Tibial artery (tissue), 4 donors: ENCODE measurements at regions not wholly inside any gene's neighbourhood (a gene's known extent, or its start where the extent isn't known, plus 50 kb on each side); places are given as distances from the start of the nearest gene placed in this dataset.

ENCODE experiments used
- DNase-seq, 2 donors: peaks; one replicate each; pipeline ENCODE4 v3.0.0-alpha.2; 2019
- H3K27ac ChIP-seq, 2 donors: fragments of 200-600 bp; sonication (generic) in 1 of 2; 1 replicate in 1 of 2; 2 replicates in 1 of 2; pipeline ENCODE4 v1.5.1; 2018 to 2019; ENCODE audit warnings: mild to moderate bottlenecking in 1 of 2
- H3K27me3 ChIP-seq, 2 donors: fragments of 200-600 bp; sonication (generic) in 1 of 2; one replicate each; pipeline versions ENCODE4 v1.5.1 to v1.6.0; 2016 to 2019
- H3K36me3 ChIP-seq, 3 donors: fragments of 200-600 bp; sonication (generic) in 2 of 3; one replicate each; pipeline ENCODE4 v1.5.1; 2016 to 2019; ENCODE audit warnings: mild to moderate bottlenecking in 2 of 3
- H3K4me1 ChIP-seq, 4 donors: fragments of 200-600 bp; sonication (generic) in 2 of 4; 1 replicate in 3 of 4; 2 replicates in 1 of 4; pipeline ENCODE4 v1.5.1; 2016 to 2019
- H3K4me3 ChIP-seq, 2 donors: fragments of 200-600 bp; sonication (generic) in 1 of 2; 1 replicate in 1 of 2; 2 replicates in 1 of 2; pipeline ENCODE4 v1.5.1; 2018 to 2019; ENCODE audit warnings: mild to moderate bottlenecking in 2 of 2
- H3K9me3 ChIP-seq, 3 donors: fragments of 200-600 bp; sonication (generic) in 1 of 3; one replicate each; pipeline ENCODE4 v1.5.1; 2016 to 2019
- CTCF ChIP-seq, 2 experiments: fragments of 200-600 bp in 1 of 2; fragments of 450-650 bp in 1 of 2; IDR thresholded peaks; one replicate each; pipeline ENCODE4 v1.5.1; 2017 to 2019; ENCODE audit warnings: antibody characterized with exemption in 2 of 2, mild to moderate bottlenecking in 1 of 2, moderate library complexity in 1 of 2
- intact Hi-C: fragments of 100-400 bp; cut with DNase I; formaldehyde crosslinking; loops from one replicate; pipeline ENCODE4 v1.15.0; 2023; ENCODE audit warnings: low total_unique reads

DNA sequence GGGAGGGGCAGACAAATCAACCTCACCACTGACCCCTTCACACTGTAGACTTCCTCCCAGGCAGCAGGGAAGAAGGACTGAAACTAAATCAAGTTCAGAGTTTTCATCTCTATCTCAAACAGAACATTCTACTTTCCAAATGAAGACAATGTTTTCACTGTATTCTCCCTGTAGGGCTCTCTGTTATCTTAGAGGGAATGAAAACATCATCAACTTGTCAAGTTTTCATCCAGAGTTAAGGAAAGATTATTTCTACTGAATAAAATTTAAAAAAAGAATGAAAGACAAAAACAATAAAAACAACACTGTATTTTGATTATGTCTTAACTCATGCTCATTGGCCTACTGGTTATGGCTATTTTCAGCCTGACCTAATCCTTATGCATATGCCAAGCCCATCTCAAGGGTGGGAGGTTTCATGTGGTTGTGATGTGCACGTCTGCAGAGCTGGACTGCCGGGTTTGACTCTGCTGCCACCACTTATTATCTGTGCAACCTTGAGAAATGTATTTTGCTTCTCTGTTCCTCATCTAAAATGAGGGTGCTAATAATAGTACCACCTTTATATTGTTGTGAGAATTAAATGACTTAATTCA, 152.0 kb upstream of the AVPR1A start:
- H3K27ac ChIP-seq: peak overlapping the region; percentile 68 to 74

DNA sequence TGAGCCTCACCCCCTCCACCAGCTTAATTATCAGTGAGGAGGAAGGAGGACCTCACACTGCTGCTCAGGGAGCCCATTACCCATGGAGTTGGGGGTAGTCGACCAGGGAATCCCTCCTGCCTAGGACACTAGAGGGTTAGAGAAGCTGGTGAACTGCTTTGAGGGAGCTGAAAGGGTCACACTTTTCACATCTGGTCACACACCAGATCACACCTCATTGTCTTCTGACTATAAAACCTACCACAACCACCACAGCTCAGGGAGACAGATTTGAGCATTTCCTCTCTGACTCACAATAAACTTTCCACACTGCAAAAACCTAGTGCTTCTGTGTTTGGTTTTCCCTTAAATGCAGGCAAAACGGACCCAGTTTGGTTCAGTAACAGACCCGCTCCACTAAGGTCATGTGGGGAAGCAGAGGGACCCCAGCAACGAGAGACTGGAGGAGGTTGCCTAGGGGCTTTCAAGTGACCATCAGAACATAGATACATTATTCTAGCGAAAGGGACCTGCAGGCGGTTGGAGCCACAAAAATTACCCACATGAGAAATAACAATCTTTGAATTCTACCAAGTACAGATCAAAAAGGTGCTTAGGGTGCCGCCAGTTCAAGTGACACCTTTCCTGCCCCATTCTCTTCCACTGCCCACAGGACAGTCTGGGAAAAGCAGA, 151.4 kb upstream of the AVPR1A start:
- no peak for DNase-seq
- H3K9me3 ChIP-seq: no peaks in the 10 kb centered on the region
- H3K36me3 ChIP-seq: no peaks in the 10 kb centered on the region
- no peak overlapping the region for H3K4me3 ChIP-seq
- no peaks in the 10 kb centered on the region for H3K27me3 ChIP-seq
- peaks cover 0 to 67% (median 17%) of the 10 kb centered on the region in 4 donors for H3K4me1 ChIP-seq
- no peak for TF ChIP-seq CTCF (IDR thresholded peaks at IDR 0.05)
- intact Hi-C loops: no loop called here
- H3K27ac ChIP-seq: peak overlapping the region; percentile 68 to 74

More for the DNA sequence above, 152.0 kb upstream of the AVPR1A start:
- TF ChIP-seq CTCF (IDR thresholded peaks at IDR 0.05): no peak
- Histone ChIP-seq H3K36me3 (no peaks in the 10 kb centered on the region), H3K4me1 (peaks cover 0 to 73% (median 17%) of the 10 kb centered on the region in 4 donors), H3K27me3 (no peaks in the 10 kb centered on the region), H3K9me3 (no peaks in the 10 kb centered on the region), H3K4me3 (no peak overlapping the region)
- DNase-seq: no peak
- intact Hi-C loops: no loop called here

DNA sequence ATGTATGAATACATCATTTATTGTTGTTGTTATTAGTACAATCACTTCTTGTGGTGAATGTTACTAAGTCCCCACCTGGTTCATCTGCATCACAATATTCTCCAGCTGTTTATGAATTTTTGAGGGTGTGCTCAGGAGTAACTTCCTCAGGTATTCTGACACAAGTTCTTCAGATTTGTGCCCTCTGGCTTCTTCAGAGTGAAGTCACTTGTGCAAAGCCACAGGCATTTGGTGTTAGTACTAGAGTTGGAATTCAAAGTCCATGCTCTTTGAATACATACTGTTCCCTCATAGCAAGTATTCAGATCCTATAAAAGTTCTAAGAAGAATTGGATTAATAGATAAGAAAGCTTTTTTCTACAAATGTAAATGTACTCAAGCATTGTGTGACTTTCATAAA, 150.3 kb upstream of the AVPR1A start:
- intact Hi-C loops: no loop called here
- DNase-seq: no peak
- Histone ChIP-seq H3K27ac (peak overlapping the region; percentile 68 to 74), H3K9me3 (no peaks in the 10 kb centered on the region), H3K4me1 (peaks cover 0 to 56% (median 17%) of the 10 kb centered on the region in 4 donors), H3K36me3 (no peaks in the 10 kb centered on the region), H3K4me3 (no peak overlapping the region), H3K27me3 (no peaks in the 10 kb centered on the region)
- TF ChIP-seq CTCF (IDR thresholded peaks at IDR 0.05): no peak

DNA sequence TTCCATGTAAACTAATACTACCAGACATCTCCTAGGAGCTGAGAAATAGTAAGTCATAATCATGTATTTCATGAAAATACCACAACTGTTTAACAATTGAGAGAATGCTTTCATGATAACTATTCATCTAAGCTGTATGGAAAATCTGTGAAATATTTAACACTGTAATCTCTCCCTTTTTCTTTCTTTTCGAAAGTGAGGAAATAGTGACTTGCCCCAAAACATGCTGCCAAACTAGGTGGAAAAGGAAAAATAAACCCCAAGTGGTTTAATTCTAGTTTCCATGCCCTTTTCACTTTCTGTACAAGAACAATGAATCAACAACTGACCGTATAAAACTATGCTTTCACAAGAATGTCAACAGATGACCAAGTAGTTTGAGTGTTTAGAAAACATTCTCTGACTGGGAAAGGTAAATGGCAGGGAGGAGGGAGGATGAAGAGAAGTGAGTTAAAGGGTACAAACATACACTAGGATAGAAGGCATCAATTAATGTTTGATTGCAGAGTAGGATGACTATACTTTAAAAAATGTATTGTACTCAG, 147.5 kb upstream of the AVPR1A start:
- no peaks in the 10 kb centered on the region for H3K36me3 ChIP-seq
- H3K9me3 ChIP-seq: no peaks in the 10 kb centered on the region
- H3K27ac ChIP-seq: peak overlapping the region in 1 of 2 donors; percentile 20
- H3K4me3 ChIP-seq: no peak overlapping the region
- no peak for TF ChIP-seq CTCF (IDR thresholded peaks at IDR 0.05)
- intact Hi-C loops: no loop called here
- no peak for DNase-seq
- no peaks in the 10 kb centered on the region for H3K27me3 ChIP-seq
- peaks cover 0 to 54% (median 25%) of the 10 kb centered on the region in 4 donors for H3K4me1 ChIP-seq

DNA sequence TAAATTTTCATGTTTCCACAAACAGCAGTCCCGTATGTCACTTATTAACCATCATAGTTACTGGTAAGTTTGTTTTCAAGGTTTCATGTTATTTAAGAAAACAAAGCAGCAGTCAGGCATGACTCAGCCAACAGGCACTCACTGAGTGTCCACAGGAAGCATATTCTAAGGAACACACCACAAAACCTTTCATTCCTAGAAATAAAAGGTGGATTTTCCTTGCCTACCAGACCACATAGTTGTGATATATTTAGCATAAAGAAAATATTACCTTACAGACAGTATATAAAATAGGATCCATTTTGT, 143.3 kb upstream of the AVPR1A start:
- no peaks in the 10 kb centered on the region for H3K36me3 ChIP-seq
- peaks cover 0 to 35% (median 11%) of the 10 kb centered on the region in 4 donors for H3K4me1 ChIP-seq
- intact Hi-C loops: no loop called here
- H3K9me3 ChIP-seq: no peaks in the 10 kb centered on the region
- no peak for DNase-seq
- no peaks in the 10 kb centered on the region for H3K27me3 ChIP-seq
- no peak for TF ChIP-seq CTCF (IDR thresholded peaks at IDR 0.05)
- peak overlapping the region; percentile 49 to 65 for H3K27ac ChIP-seq
- no peak overlapping the region for H3K4me3 ChIP-seq
